Lower leg skin (tissue), 3 donors: ENCODE measurements at regions not wholly inside any gene's neighbourhood (a gene's known extent, or its start where the extent isn't known, plus 50 kb on each side); places are given as distances from the start of the nearest gene placed in this dataset.

Experiments
- CTCF ChIP-seq, 3 donors: fragments of 450-650 bp; IDR thresholded peaks; one replicate each; pipeline ENCODE4 v1.5.1; 2016; ENCODE audit warnings: antibody characterized with exemption in 3 of 3, mild to moderate bottlenecking in 3 of 3, moderate library complexity in 2 of 3
- POLR2A ChIP-seq, 2 donors: fragments of 450-650 bp; IDR thresholded peaks; one replicate each; pipeline ENCODE4 v1.6.1; 2016 to 2017; ENCODE audit warnings: antibody characterized with exemption in 2 of 2, mild to moderate bottlenecking in 1 of 2, moderate library complexity in 1 of 2

GRCh38 chrX:39267176-39267575, 465.9 kb downstream of the MID1IP1 start:
- TF ChIP-seq CTCF (IDR thresholded peaks at IDR 0.05) (no peak), POLR2A (IDR thresholded peaks at IDR 0.05) (no peak)
